Endothelial cell of umbilical vein (primary cell): ENCODE measurements at regions not wholly inside any gene's neighbourhood (a gene's known extent, or its start where the extent isn't known, plus 50 kb on each side); places are given as distances from the start of the nearest gene placed in this dataset.
A peak's percentile ranks its signal among the peaks of the same experiment; 100 is the strongest.
"Not testable (repeated sequence)": the region's sequence is repeated elsewhere in the genome, so short reads cannot be mapped to it uniquely, and the experiment has no call there.

Experiments used
- BruUV-seq: library from RNA; stranded (reverse); fragments of 400-500 nt; replicated peaks from 2 replicates; lab custom pipeline; 2021; lab: Mats Ljungman, UMichigan
- CTCF ChIA-PET: fragments of 300-600, 350-600 bp; sonication (Branson Sonifier 250); formaldehyde crosslinking; loops from one replicate; lab custom pipeline; 2021; ENCODE audit warnings: antibody characterized with exemption, inconsistent platforms; lab: Charles Lee
- POLR2A ChIA-PET: fragments of 300-600, 350-600 bp; sonication (Branson Sonifier 250); formaldehyde crosslinking; loops from one replicate; lab custom pipeline; 2021; ENCODE audit warnings: antibody characterized with exemption, inconsistent platforms; lab: Charles Lee
- DNase-seq: peaks from one replicate; pipeline ENCODE4 v3.0.0-alpha.2; 2011; ENCODE audit warnings: low read depth, low spot score
- FAIRE-seq: peaks from 2 replicates; lab custom pipeline; 2011; peaks lifted over from hg19 to GRCh38; lab: Jason Lieb, UNC
- H2AFZ ChIP-seq: 2 replicates; pipeline ENCODE4 v1.6.0; 2012; ENCODE audit warnings: low read depth, low read length, control low read depth, inconsistent platforms
- H3K27ac ChIP-seq: 2 replicates; pipeline ENCODE4 v1.5.1; 2011; ENCODE audit warnings: low read depth, mild to moderate bottlenecking, control low read depth, low read length, moderate library complexity; ENCODE audit not compliant: insufficient read depth
- H3K27me3 ChIP-seq, 2 experiments: 2 replicates each; pipeline versions ENCODE4 v1.6.0 to v1.6.1; 2011; ENCODE audit warnings: low read length in 2 of 2, mixed read lengths in 1 of 2; ENCODE audit not compliant: control insufficient read depth in 2 of 2, insufficient read depth in 2 of 2
- H3K36me3 ChIP-seq, 2 experiments: 2 replicates in 1 of 2; 3 replicates in 1 of 2; pipeline ENCODE4 v1.5.1; 2011; ENCODE audit warnings: low read length in 2 of 2, mild to moderate bottlenecking in 1 of 2, moderate library complexity in 1 of 2; ENCODE audit not compliant: control insufficient read depth in 2 of 2, insufficient read depth in 2 of 2; ENCODE audit errors: extremely low read depth in 1 of 2
- H3K4me1 ChIP-seq: 3 replicates; pipeline ENCODE4 v1.5.1; 2011; ENCODE audit warnings: mild to moderate bottlenecking, low read length; ENCODE audit not compliant: control insufficient read depth, insufficient read depth; ENCODE audit errors: extremely low read depth
- H3K4me2 ChIP-seq: 2 replicates; pipeline ENCODE4 v1.6.1; 2011; ENCODE audit warnings: low read length, control low read depth, mixed read lengths; ENCODE audit not compliant: insufficient read depth
- H3K4me3 ChIP-seq, 3 experiments: fragments of 200-600 bp in 1 of 3; sonication (generic), shearing (Covaris generic) in 1 of 3; replicated peaks in 1 of 3; 2 replicates each; pipeline ENCODE4 v1.5.1; 2011 to 2016; ENCODE audit warnings: control low read depth in 3 of 3, low read length in 3 of 3, mild to moderate bottlenecking in 2 of 3, inconsistent platforms in 1 of 3, low read depth in 1 of 3, moderate library complexity in 1 of 3; ENCODE audit not compliant: insufficient read depth in 1 of 3
- H3K79me2 ChIP-seq: 2 replicates; pipeline ENCODE4 v1.6.0; 2012; ENCODE audit warnings: low read length, inconsistent platforms; ENCODE audit not compliant: control insufficient read depth, insufficient read depth
- H3K9ac ChIP-seq: replicated peaks from 2 replicates; pipeline ENCODE3; 2011; ENCODE audit warnings: low read length, control low read depth; ENCODE audit not compliant: insufficient read depth; ENCODE audit errors: extremely low read depth
- H3K9me1 ChIP-seq: replicated peaks from 3 replicates; pipeline ENCODE4 v1.6.0; 2011; ENCODE audit warnings: mild to moderate bottlenecking, low read length; ENCODE audit not compliant: control insufficient read depth, insufficient read depth; ENCODE audit errors: extremely low read depth
- H3K9me3 ChIP-seq: replicated peaks from 2 replicates; pipeline ENCODE4 v1.5.1; 2012; ENCODE audit warnings: low read length, inconsistent platforms; ENCODE audit not compliant: control insufficient read depth, insufficient read depth
- H4K20me1 ChIP-seq: replicated peaks from 2 replicates; pipeline ENCODE3; 2011; ENCODE audit warnings: mild to moderate bottlenecking, low read length; ENCODE audit not compliant: control insufficient read depth, insufficient read depth; ENCODE audit errors: extremely low read depth
- CTCF ChIP-seq, 2 donors: IDR thresholded peaks; 1 replicate in 1 of 2; 2 replicates in 1 of 2; pipeline ENCODE4 v1.5.1; 2011; ENCODE audit warnings: low read length in 2 of 2, mild to moderate bottlenecking in 2 of 2, moderate library complexity in 2 of 2, control low read depth in 1 of 2, inconsistent platforms in 1 of 2, low read depth in 1 of 2; ENCODE audit not compliant: insufficient read depth in 1 of 2; ENCODE audit errors: extremely low read depth in 1 of 2
- JUN ChIP-seq: IDR thresholded peaks from 2 replicates; pipeline ENCODE4 v1.6.1; 2011; ENCODE audit warnings: borderline replicate concordance, low read depth; ENCODE audit not compliant: insufficient read length, insufficient read depth
- MYC ChIP-seq: IDR thresholded peaks from one replicate; pipeline ENCODE4 v1.6.1; 2011; ENCODE audit warnings: mild to moderate bottlenecking, low read depth, low read length
- POLR2A ChIP-seq: IDR thresholded peaks from 2 replicates; pipeline ENCODE4 v1.6.1; 2012; ENCODE audit warnings: low read depth, mild to moderate bottlenecking, control low read depth, low read length
- POLR2AphosphoS5 ChIP-seq: IDR thresholded peaks from 2 replicates; pipeline ENCODE4 v1.6.1; 2012; ENCODE audit warnings: low read depth, mild to moderate bottlenecking, control low read depth, low read length, moderate library complexity; ENCODE audit not compliant: insufficient read depth
- dilution Hi-C: fragments of 300-500 bp; cut with MboI; formaldehyde crosslinking; loops from one replicate; pipeline ENCODE4 v1.15.0; 2019; ENCODE audit warnings: low sequenced_read_pairs; ENCODE audit not compliant: extremely low pct_ligation_motif_present
- intact Hi-C: fragments of 100-400 bp; cut with micrococcal nuclease; formaldehyde crosslinking; loops from one replicate; pipeline ENCODE4 v1.10.0; 2022

GRCh38 chr14:100007254-100007653 lies 58.0 kb upstream of the EVL start:
- Histone ChIP-seq H3K9me1 (no peaks in the 10 kb centered on the region), H3K79me2 (no peaks in the 10 kb centered on the region), H3K27ac (no peak overlapping the region), H3K4me3 (no peak overlapping the region), H3K9me3 (peaks cover 5% of the 10 kb centered on the region), H3K4me2 (no peak overlapping the region), H3K4me1 (no peaks in the 10 kb centered on the region), H2AFZ (no peak overlapping the region), H3K27me3 (no peaks in the 10 kb centered on the region), H4K20me1 (no peaks in the 10 kb centered on the region), H3K36me3 (no peaks in the 10 kb centered on the region), H3K9ac (no peak overlapping the region)
- no peak for TF ChIP-seq CTCF (IDR thresholded peaks at IDR 0.05; ENCODE audit: extremely low read depth in 1 of 2, insufficient read depth in 1 of 2, low read depth in 1 of 2, low read length in 2 of 2)
- no peak for TF ChIP-seq POLR2A
- no peak for TF ChIP-seq MYC
- TF ChIP-seq POLR2AphosphoS5, result no peak
- TF ChIP-seq JUN, result no peak
- intact Hi-C loops, result no loop called here
- FAIRE-seq (no peak), DNase-seq (no peak)
- POLR2A ChIA-PET, result no interaction called here
- dilution Hi-C loops, result no loop called here
- no TSS peak for BruUV-seq
- CTCF ChIA-PET, result interaction anchor here (1.3 kb wide), 1 partner anchor 101 kb away, joined by 3 read pairs; no protein-coding TSS in a partner anchor

- CTCF ChIA-PET, result interaction anchor here (0.7 to 1.5 kb wide), 2 partner anchors 21 to 27 kb away, joined by 3 read pairs; no protein-coding TSS in a partner anchor
- H3K27ac ChIP-seq, H3K27me3 ChIP-seq, H3K9ac ChIP-seq, POLR2A ChIA-PET, H4K20me1 ChIP-seq, H3K36me3 ChIP-seq, H3K4me2 ChIP-seq, H3K4me3 ChIP-seq, intact Hi-C loops, H3K79me2 ChIP-seq, FAIRE-seq, H2AFZ ChIP-seq, H3K9me1 ChIP-seq, BruUV-seq, H3K9me3 ChIP-seq, dilution Hi-C loops, H3K4me1 ChIP-seq: not testable (repeated sequence)
- DNase-seq, result peak; percentile 53
These were observed 55.4 kb upstream of the EVL start for GRCh38 chr14:100009802-100010201.
